H9 (cell line): ENCODE measurements at regions not wholly inside any gene's neighbourhood (a gene's known extent, or its start where the extent isn't known, plus 50 kb on each side); places are given as distances from the start of the nearest gene placed in this dataset.

Experiments used
- DNase-seq: peaks from one replicate; pipeline ENCODE4 v3.0.0-alpha.2; 2017
- H2AFZ ChIP-seq: one replicate; pipeline ENCODE4 v1.6.1; 2013; ENCODE audit warnings: mild to moderate bottlenecking, low read length, control low read depth, moderate library complexity
- H2AK5ac ChIP-seq: 2 replicates; pipeline ENCODE4 v1.6.1; 2013; ENCODE audit warnings: low read length, control low read depth, mixed read lengths; ENCODE audit not compliant: insufficient read length
- H2BK120ac ChIP-seq: one replicate; pipeline ENCODE4 v1.6.1; 2013; ENCODE audit warnings: low read depth, mild to moderate bottlenecking, low read length, control low read depth, inconsistent platforms; ENCODE audit not compliant: poor library complexity, severe bottlenecking
- H2BK12ac ChIP-seq: 2 replicates; pipeline ENCODE4 v1.6.1; 2013; ENCODE audit warnings: low read length, control low read depth, mixed read lengths, low read depth; ENCODE audit not compliant: insufficient read length
- H2BK15ac ChIP-seq: 2 replicates; pipeline ENCODE4 v1.6.1; 2013; ENCODE audit warnings: low read depth, low read length, control low read depth
- H2BK20ac ChIP-seq: one replicate; pipeline ENCODE4 v1.6.1; 2013; ENCODE audit warnings: low read depth, mild to moderate bottlenecking, low read length, control low read depth, inconsistent platforms; ENCODE audit not compliant: poor library complexity, severe bottlenecking
- H2BK5ac ChIP-seq: 2 replicates; pipeline ENCODE4 v1.6.1; 2013; ENCODE audit warnings: low read length, control low read depth, mixed read lengths; ENCODE audit not compliant: insufficient read length
- H3K14ac ChIP-seq: 2 replicates; pipeline ENCODE4 v1.6.1; 2013; ENCODE audit warnings: low read length, control low read depth; ENCODE audit not compliant: insufficient read depth
- H3K18ac ChIP-seq: 2 replicates; pipeline ENCODE4 v1.6.1; 2013; ENCODE audit warnings: low read depth, mild to moderate bottlenecking, mixed read lengths, low read length, control low read depth; ENCODE audit not compliant: insufficient read length
- H3K23ac ChIP-seq: 2 replicates; pipeline ENCODE4 v1.6.1; 2013; ENCODE audit warnings: low read length, control low read depth, mixed read lengths, low read depth; ENCODE audit not compliant: insufficient read length
- H3K23me2 ChIP-seq: 2 replicates; pipeline ENCODE4 v1.6.1; 2013; ENCODE audit warnings: low read depth, mild to moderate bottlenecking, mixed read lengths, low read length, control low read depth; ENCODE audit not compliant: insufficient read length, poor library complexity, severe bottlenecking
- H3K27ac ChIP-seq: 2 replicates; pipeline ENCODE4 v1.5.1; 2013; ENCODE audit warnings: low read length, control low read depth, mixed read lengths, low read depth; ENCODE audit not compliant: insufficient read length
- H3K27me3 ChIP-seq: 2 replicates; pipeline ENCODE4 v1.6.1; 2013; ENCODE audit warnings: low read length, control low read depth, inconsistent platforms; ENCODE audit not compliant: insufficient read depth
- H3K4ac ChIP-seq: 2 replicates; pipeline ENCODE4 v1.6.1; 2013; ENCODE audit warnings: low read depth, mild to moderate bottlenecking, control low read depth, inconsistent platforms, low read length, moderate library complexity
- H3K4me1 ChIP-seq: 2 replicates; pipeline ENCODE4 v1.6.1; 2013; ENCODE audit warnings: low read length, control low read depth, inconsistent platforms; ENCODE audit not compliant: insufficient read depth
- H3K4me2 ChIP-seq: 2 replicates; pipeline ENCODE4 v1.6.1; 2013; ENCODE audit warnings: low read length, control low read depth, mixed read lengths; ENCODE audit not compliant: insufficient read length, insufficient read depth
- H3K56ac ChIP-seq: 2 replicates; pipeline ENCODE4 v1.6.1; 2013; ENCODE audit warnings: low read depth, mild to moderate bottlenecking, mixed read lengths, low read length, control low read depth; ENCODE audit not compliant: insufficient read length
- H3K79me1 ChIP-seq: 2 replicates; pipeline ENCODE4 v1.6.1; 2013; ENCODE audit warnings: low read depth, mild to moderate bottlenecking, moderate library complexity, low read length, control low read depth, inconsistent platforms; ENCODE audit not compliant: insufficient read depth, poor library complexity, severe bottlenecking
- H3K79me2 ChIP-seq: 2 replicates; pipeline ENCODE4 v1.6.1; 2013; ENCODE audit warnings: low read length, control low read depth, inconsistent platforms; ENCODE audit not compliant: insufficient read depth
- H3K9ac ChIP-seq: 2 replicates; pipeline ENCODE4 v1.6.1; 2013; ENCODE audit warnings: low read length, control low read depth, mixed read lengths; ENCODE audit not compliant: insufficient read length; ENCODE audit errors: extremely low read depth
- H3K9me3 ChIP-seq: one replicate; pipeline ENCODE4 v1.6.1; 2013; ENCODE audit warnings: low read depth, low read length, inconsistent platforms; ENCODE audit not compliant: control insufficient read depth
- H3T11ph ChIP-seq: one replicate; pipeline ENCODE4 v1.6.1; 2013; ENCODE audit warnings: mild to moderate bottlenecking, low read length, control low read depth, inconsistent platforms
- H4K20me1 ChIP-seq: one replicate; pipeline ENCODE4 v1.6.1; 2013; ENCODE audit not compliant: control insufficient read depth, insufficient read length, insufficient read depth
- H4K5ac ChIP-seq: 2 replicates; pipeline ENCODE4 v1.6.1; 2013; ENCODE audit warnings: low read depth, mild to moderate bottlenecking, mixed read lengths, low read length, control low read depth; ENCODE audit not compliant: insufficient read length
- H4K8ac ChIP-seq: replicated peaks from 2 replicates; pipeline ENCODE4 v1.6.1; 2013; ENCODE audit warnings: low read length, control low read depth, mixed read lengths, low read depth; ENCODE audit not compliant: insufficient read length
- H4K91ac ChIP-seq: 2 replicates; pipeline ENCODE4 v1.6.1; 2013; ENCODE audit warnings: low read depth, mild to moderate bottlenecking, moderate library complexity, mixed read lengths, low read length, control low read depth; ENCODE audit not compliant: insufficient read length
- H3K27ac Mint-ChIP-seq, 3 experiments: 2 replicates in 2 of 3; 3 replicates in 1 of 3; pipeline ENCODE4 v1.8.0; 2020 to 2021; ENCODE audit warnings: mixed read lengths in 3 of 3, mild to moderate bottlenecking in 1 of 3, moderate library complexity in 1 of 3
- H3K27me3 Mint-ChIP-seq: 2 replicates; pipeline ENCODE4 v1.8.0; 2021; ENCODE audit warnings: low read depth, mild to moderate bottlenecking, moderate library complexity, mixed read lengths
- H3K36me3 Mint-ChIP-seq, 3 experiments: 2 replicates in 2 of 3; 3 replicates in 1 of 3; pipeline ENCODE4 v1.8.0; 2020 to 2021; ENCODE audit warnings: low read depth in 3 of 3, mixed read lengths in 3 of 3; ENCODE audit not compliant: insufficient read depth in 1 of 3
- H3K4me1 Mint-ChIP-seq, 2 experiments: 2 replicates each; pipeline ENCODE4 v1.8.0; 2020; ENCODE audit warnings: mixed read lengths in 2 of 2
- H3K4me3 Mint-ChIP-seq, 2 experiments: 2 replicates in 1 of 2; 3 replicates in 1 of 2; pipeline ENCODE4 v1.8.0; 2020 to 2021; ENCODE audit warnings: mild to moderate bottlenecking in 2 of 2, mixed read lengths in 2 of 2, moderate library complexity in 1 of 2
- H3K9me3 Mint-ChIP-seq, 2 experiments: 2 replicates in 1 of 2; 3 replicates in 1 of 2; pipeline ENCODE4 v1.8.0; 2020; ENCODE audit warnings: mild to moderate bottlenecking in 2 of 2, mixed read lengths in 2 of 2, moderate library complexity in 1 of 2
- CTCF ChIP-seq: fragments of 200-600 bp; sonication (generic); conservative IDR thresholded peaks from 3 replicates; pipeline ENCODE4 v1.8.0; 2021; ENCODE audit warnings: antibody characterized with exemption, mild to moderate bottlenecking
- WGBS: extraction: QIAGEN DNeasy Blood & Tissue Kit; methylation state at CpG from one replicate; pipeline ENCODE4 v1.1.7; 2013; ENCODE audit warnings: missing lambda C conversion rate, low lambda C conversion rate, mixed read lengths; ENCODE audit not compliant: insufficient read length; ENCODE audit errors: extremely low coverage; 5-methylcytosine and 5-hydroxymethylcytosine counted together

- H3K79me2 ChIP-seq = no peaks in the 10 kb centered on the region
- no peaks in the 10 kb centered on the region for H3K79me1 ChIP-seq
- H3K27me3 ChIP-seq = no peaks in the 10 kb centered on the region
- no peak overlapping the region for H2AFZ ChIP-seq
- WGBS = no CpG with 5 or more reads among the region's 3 CpGs
- peaks cover 0 to 12% (median 0%) of the 10 kb centered on the region in 3 experiments; a peak in 1 of 7 replicates for H3K36me3 Mint-ChIP-seq
- TF ChIP-seq CTCF = no peak
- H4K91ac ChIP-seq = no peak overlapping the region
- H3K27ac ChIP-seq = no peak overlapping the region
- no peak overlapping the region for H2BK120ac ChIP-seq
- H3K27me3 Mint-ChIP-seq = no peaks in the 10 kb centered on the region
- no peak overlapping the region for H3K56ac ChIP-seq
- no peak for DNase-seq
- H3K18ac ChIP-seq = no peak overlapping the region
- no peaks in the 10 kb centered on the region for H4K20me1 ChIP-seq
- no peak overlapping the region for H4K5ac ChIP-seq
- H2BK5ac ChIP-seq = no peak overlapping the region
- H3K4me3 Mint-ChIP-seq = no peak overlapping the region
- H3K4me1 ChIP-seq = no peaks in the 10 kb centered on the region
- H2BK12ac ChIP-seq = no peak overlapping the region
- no peak overlapping the region for H2AK5ac ChIP-seq
- H3T11ph ChIP-seq = no peak overlapping the region
- H3K9me3 Mint-ChIP-seq = peaks cover 3 to 9% of the 10 kb centered on the region in 2 experiments; a peak in 3 of 5 replicates
- no peak overlapping the region for H4K8ac ChIP-seq
- no peak overlapping the region for H3K4me2 ChIP-seq
- H3K14ac ChIP-seq = no peak overlapping the region
- peaks cover 11 to 13% of the 10 kb centered on the region in 2 experiments for H3K4me1 Mint-ChIP-seq
- H3K27ac Mint-ChIP-seq = no peak overlapping the region
- H3K23ac ChIP-seq = no peak overlapping the region
- no peaks in the 10 kb centered on the region for H3K9me3 ChIP-seq
- H3K9ac ChIP-seq = no peak overlapping the region
- no peaks in the 10 kb centered on the region for H3K23me2 ChIP-seq
- no peak overlapping the region for H2BK20ac ChIP-seq
- H2BK15ac ChIP-seq = no peak overlapping the region
- H3K4ac ChIP-seq = no peak overlapping the region
Measured at GRCh38 chr10:105634281-105634680, 993.2 kb downstream of the SORCS3 start.
